ENCODE measurements at regions not wholly inside any gene's neighbourhood (a gene's known extent, or its start where the extent isn't known, plus 50 kb on each side); places are given as distances from the start of the nearest gene placed in this dataset.

DNA sequence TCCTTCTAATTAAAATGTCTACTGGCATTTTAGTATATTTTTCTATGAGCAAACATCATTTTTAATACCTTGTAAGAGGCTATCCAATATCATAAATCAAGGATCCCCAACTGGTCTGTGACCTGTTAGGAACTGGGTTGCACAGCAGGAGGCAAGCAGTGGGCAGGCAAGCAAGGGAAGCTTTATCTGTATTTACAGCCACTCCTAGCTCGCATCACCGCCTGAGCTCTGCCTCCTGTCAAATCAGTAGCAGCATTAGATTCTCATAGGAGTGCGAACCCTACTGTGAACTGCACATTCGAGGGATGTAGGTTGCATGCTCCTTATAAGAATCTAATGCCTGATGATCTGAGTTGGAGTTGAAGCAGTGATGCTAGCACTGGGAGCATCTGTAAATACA is 70.2 kb upstream of the CREB3L1 start:
- TF ChIP-seq, protein P1, sequence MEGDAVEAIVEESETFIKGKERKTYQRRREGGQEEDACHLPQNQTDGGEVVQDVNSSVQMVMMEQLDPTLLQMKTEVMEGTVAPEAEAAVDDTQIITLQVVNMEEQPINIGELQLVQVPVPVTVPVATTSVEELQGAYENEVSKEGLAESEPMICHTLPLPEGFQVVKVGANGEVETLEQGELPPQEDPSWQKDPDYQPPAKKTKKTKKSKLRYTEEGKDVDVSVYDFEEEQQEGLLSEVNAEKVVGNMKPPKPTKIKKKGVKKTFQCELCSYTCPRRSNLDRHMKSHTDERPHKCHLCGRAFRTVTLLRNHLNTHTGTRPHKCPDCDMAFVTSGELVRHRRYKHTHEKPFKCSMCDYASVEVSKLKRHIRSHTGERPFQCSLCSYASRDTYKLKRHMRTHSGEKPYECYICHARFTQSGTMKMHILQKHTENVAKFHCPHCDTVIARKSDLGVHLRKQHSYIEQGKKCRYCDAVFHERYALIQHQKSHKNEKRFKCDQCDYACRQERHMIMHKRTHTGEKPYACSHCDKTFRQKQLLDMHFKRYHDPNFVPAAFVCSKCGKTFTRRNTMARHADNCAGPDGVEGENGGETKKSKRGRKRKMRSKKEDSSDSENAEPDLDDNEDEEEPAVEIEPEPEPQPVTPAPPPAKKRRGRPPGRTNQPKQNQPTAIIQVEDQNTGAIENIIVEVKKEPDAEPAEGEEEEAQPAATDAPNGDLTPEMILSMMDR (conservative IDR thresholded peaks at IDR 0.05; ENCODE audit: low read depth, low read length), result no peak
- no peak for TF ChIP-seq EZH2 (IDR thresholded peaks at IDR 0.05; ENCODE audit: borderline replicate concordance, low read depth, low read length, poor library complexity, severe bottlenecking)

Data from A673 (cell line).